ENCODE measurements at regions not wholly inside any gene's neighbourhood (a gene's known extent, or its start where the extent isn't known, plus 50 kb on each side); places are given as distances from the start of the nearest gene placed in this dataset.

GRCh38 chr7:132690174-132690573 is 113.9 kb upstream of the PLXNA4 start:
- no peaks in the 10 kb centered on the region for H3K36me3 Mint-ChIP-seq (ENCODE audit: low read depth)
- H3K4me3 Mint-ChIP-seq: no peak overlapping the region
- intact Hi-C loops (cut with micrococcal nuclease): no loop called here
- no peaks in the 10 kb centered on the region for H3K4me1 Mint-ChIP-seq (ENCODE audit: low read depth)
- CTCF ChIA-PET: no interaction called here
- no peaks in the 10 kb centered on the region for H3K9me3 Mint-ChIP-seq
- no peaks in the 10 kb centered on the region for H3K27me3 Mint-ChIP-seq (ENCODE audit: low read depth)
- no peak overlapping the region for H3K27ac Mint-ChIP-seq
- no peak for DNase-seq

DNA sequence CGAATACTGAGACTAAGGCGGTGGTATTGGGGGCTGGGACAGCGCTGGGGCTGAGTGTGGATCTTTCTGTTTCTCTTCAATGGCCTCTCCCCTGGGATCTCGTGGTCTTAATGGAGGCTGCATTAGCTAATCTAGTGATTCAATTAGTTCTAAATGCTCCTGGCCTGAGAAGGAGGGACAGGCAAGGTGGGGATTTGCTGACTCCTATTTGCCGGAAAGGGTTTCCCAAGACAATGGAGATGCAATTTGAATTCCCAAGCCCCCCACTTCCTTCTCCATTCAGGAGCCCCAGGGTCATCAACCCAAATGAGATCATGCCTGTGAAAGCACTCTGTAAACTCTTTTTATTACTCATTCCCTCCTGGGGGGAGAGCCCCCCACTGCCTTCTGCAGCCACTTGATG is 111.7 kb upstream of the PLXNA4 start:
- no peak overlapping the region for H3K4me3 Mint-ChIP-seq
- H3K9me3 Mint-ChIP-seq: no peaks in the 10 kb centered on the region
- intact Hi-C loops (cut with micrococcal nuclease): no loop called here
- H3K27ac Mint-ChIP-seq: no peak overlapping the region
- H3K27me3 Mint-ChIP-seq (ENCODE audit: low read depth): no peaks in the 10 kb centered on the region
- no peaks in the 10 kb centered on the region for H3K4me1 Mint-ChIP-seq (ENCODE audit: low read depth)
- H3K36me3 Mint-ChIP-seq (ENCODE audit: low read depth): no peaks in the 10 kb centered on the region
- DNase-seq: no peak
- CTCF ChIA-PET: no interaction called here

DNA sequence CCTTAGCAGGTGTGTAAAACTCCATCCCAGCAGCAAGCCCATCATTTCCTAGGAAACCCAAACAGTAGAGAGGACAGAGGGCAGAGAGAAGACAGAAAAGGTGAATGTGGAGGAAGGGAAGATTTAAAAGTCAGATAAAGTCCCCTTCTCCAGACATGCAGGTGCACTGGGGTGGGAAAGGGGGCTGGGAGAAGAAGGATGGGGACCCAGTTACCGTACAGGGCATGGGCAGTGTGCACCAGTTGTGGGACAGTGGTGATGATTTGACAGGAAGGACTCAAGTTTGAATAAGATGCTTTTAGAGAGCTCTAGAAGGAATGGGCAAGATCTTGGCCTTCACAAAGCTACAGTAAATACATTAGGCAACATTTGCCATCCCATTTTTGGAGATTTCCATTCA is 110.7 kb upstream of the PLXNA4 start:
- Mint-ChIP-seq H3K27ac (no peak overlapping the region), H3K9me3 (no peaks in the 10 kb centered on the region), H3K4me1 (ENCODE audit: low read depth) (no peaks in the 10 kb centered on the region), H3K27me3 (ENCODE audit: low read depth) (no peaks in the 10 kb centered on the region), H3K4me3 (no peak overlapping the region), H3K36me3 (ENCODE audit: low read depth) (no peaks in the 10 kb centered on the region)
- DNase-seq: no peak
- intact Hi-C loops (cut with micrococcal nuclease): no loop called here
- CTCF ChIA-PET: no interaction called here

DNA sequence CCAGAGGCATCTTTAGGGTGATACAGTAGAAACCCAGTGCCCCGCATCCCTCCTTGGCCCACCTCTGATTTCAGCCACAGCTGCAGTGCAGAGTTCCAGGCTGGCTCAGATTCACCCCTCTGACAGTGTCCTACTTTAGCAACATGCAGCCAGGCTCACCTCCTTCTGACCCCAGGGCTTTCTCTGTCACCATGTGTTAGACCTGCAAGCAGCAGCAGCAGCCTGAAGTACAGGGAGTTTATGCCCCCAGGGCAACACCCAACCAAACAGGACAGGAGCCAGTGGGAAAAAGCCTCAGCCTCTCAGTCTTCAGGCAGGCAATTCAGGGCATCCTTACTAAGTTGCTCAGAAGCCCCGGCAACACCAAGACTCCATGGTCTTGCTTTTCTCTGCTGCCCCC is 109.0 kb upstream of the PLXNA4 start:
- CTCF ChIA-PET: no interaction called here
- DNase-seq: no peak
- H3K9me3 Mint-ChIP-seq: no peaks in the 10 kb centered on the region
- H3K27me3 Mint-ChIP-seq (ENCODE audit: low read depth): no peaks in the 10 kb centered on the region
- H3K36me3 Mint-ChIP-seq (ENCODE audit: low read depth): no peaks in the 10 kb centered on the region
- H3K4me1 Mint-ChIP-seq (ENCODE audit: low read depth): no peaks in the 10 kb centered on the region
- no peak overlapping the region for H3K27ac Mint-ChIP-seq
- H3K4me3 Mint-ChIP-seq: no peak overlapping the region
- intact Hi-C loops (cut with micrococcal nuclease): no loop called here

- H3K27me3 Mint-ChIP-seq (ENCODE audit: low read depth): no peaks in the 10 kb centered on the region
These were observed 107.8 kb upstream of the PLXNA4 start for GRCh38 chr7:132683896-132684690.

DNA sequence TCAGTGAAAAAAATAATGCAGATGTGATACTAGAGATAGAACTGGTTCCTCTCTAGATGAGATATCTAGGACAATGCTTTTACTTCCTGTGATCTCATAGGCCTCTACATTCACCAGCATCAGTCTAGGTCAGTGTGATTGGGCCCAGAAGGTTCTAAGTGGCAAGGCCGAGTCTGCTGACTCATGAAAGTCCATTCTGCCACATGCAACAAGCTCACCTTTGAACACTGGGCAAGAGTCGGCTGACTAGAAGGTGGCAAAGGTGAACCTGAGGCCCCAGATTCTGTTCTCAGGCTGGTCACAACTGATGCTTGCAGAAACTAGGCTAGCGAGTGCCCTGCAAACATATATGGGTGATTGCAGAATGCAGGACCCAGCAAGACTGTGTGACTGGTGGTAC is 105.7 kb upstream of the PLXNA4 start:
- Mint-ChIP-seq H3K9me3 (no peaks in the 10 kb centered on the region), H3K4me1 (ENCODE audit: low read depth) (no peaks in the 10 kb centered on the region), H3K4me3 (no peak overlapping the region), H3K27ac (no peak overlapping the region), H3K36me3 (ENCODE audit: low read depth) (no peaks in the 10 kb centered on the region), H3K27me3 (ENCODE audit: low read depth) (no peaks in the 10 kb centered on the region)
- CTCF ChIA-PET: no interaction called here
- no peak for DNase-seq
- intact Hi-C loops (cut with micrococcal nuclease): no loop called here

More at GRCh38 chr7:132683896-132684690, 107.8 kb upstream of the PLXNA4 start:
- CTCF ChIA-PET: interaction anchor here (0.6 kb wide), 1 partner anchor 761 kb away, joined by 3 read pairs; no protein-coding TSS in a partner anchor
- Mint-ChIP-seq H3K4me1 (ENCODE audit: low read depth) (no peaks in the 10 kb centered on the region), H3K36me3 (ENCODE audit: low read depth) (no peaks in the 10 kb centered on the region), H3K9me3 (no peaks in the 10 kb centered on the region), H3K4me3 (no peak overlapping the region), H3K27ac (no peak overlapping the region)
- intact Hi-C loops (cut with micrococcal nuclease): no loop called here
- DNase-seq: no peak

GRCh38 chr7:132680590-132680989 is 104.3 kb upstream of the PLXNA4 start:
- Mint-ChIP-seq H3K27ac (no peak overlapping the region), H3K27me3 (ENCODE audit: low read depth) (no peaks in the 10 kb centered on the region), H3K36me3 (ENCODE audit: low read depth) (no peaks in the 10 kb centered on the region), H3K4me3 (no peak overlapping the region), H3K9me3 (no peaks in the 10 kb centered on the region), H3K4me1 (ENCODE audit: low read depth) (no peaks in the 10 kb centered on the region)
- intact Hi-C loops (cut with micrococcal nuclease): no loop called here
- peak; percentile 10 for DNase-seq
- CTCF ChIA-PET: no interaction called here

DNA sequence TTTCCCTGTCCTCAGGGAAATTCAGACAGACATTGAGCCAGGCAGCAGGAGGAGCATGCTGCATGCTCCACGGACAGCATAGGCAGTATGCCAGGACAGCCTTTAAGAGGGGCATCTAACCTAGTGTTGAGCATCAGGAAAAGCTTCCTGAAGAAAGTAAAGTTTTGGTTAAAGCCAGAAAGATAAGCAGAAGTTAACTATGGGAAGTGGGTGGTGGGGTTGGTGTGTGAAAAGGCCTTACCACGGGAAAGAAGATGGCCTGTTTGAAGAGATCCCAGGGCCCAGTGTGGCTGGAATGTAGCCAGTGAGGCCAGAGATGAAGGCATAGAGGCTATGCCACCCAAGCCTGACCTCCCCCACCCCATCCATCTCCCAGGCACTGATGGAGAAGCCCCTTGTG is 102.4 kb upstream of the PLXNA4 start:
- Mint-ChIP-seq H3K36me3 (ENCODE audit: low read depth) (no peaks in the 10 kb centered on the region), H3K27ac (no peak overlapping the region), H3K4me1 (ENCODE audit: low read depth) (no peaks in the 10 kb centered on the region), H3K27me3 (ENCODE audit: low read depth) (no peaks in the 10 kb centered on the region), H3K9me3 (no peaks in the 10 kb centered on the region), H3K4me3 (no peak overlapping the region)
- CTCF ChIA-PET: interaction anchor here (0.6 kb wide), 1 partner anchor 63 kb away, joined by 3 read pairs; no protein-coding TSS in a partner anchor
- intact Hi-C loops (cut with micrococcal nuclease): no loop called here
- no peak for DNase-seq

DNA sequence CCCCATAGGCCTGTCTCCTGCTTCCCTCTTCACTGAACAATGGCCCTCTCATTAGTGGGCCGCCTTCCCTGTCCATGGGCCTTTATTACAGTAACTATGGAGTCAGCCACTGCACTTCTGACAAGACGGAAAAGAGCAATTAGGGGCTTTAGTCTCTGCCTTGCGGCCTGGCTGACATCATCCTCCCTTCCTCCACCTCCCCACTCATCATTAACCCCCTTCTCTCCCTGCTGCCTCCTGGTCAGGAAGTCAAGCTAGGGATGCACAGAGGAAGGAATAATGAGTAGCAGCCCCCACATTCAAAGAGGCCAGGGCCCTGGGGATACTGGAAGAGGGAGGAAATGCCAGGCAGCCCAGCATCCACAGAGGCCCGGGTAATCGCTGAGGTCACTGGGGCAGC is 101.6 kb upstream of the PLXNA4 start:
- Mint-ChIP-seq H3K4me1 (ENCODE audit: low read depth) (no peaks in the 10 kb centered on the region), H3K27me3 (ENCODE audit: low read depth) (no peaks in the 10 kb centered on the region), H3K4me3 (no peak overlapping the region), H3K36me3 (ENCODE audit: low read depth) (no peaks in the 10 kb centered on the region), H3K27ac (no peak overlapping the region), H3K9me3 (no peaks in the 10 kb centered on the region)
- DNase-seq: no peak
- CTCF ChIA-PET: no interaction called here
- intact Hi-C loops (cut with micrococcal nuclease): no loop called here

GRCh38 chr7:132672200-132672990 is 96.1 kb upstream of the PLXNA4 start:
- Mint-ChIP-seq H3K27me3 (ENCODE audit: low read depth) (no peaks in the 10 kb centered on the region), H3K9me3 (no peaks in the 10 kb centered on the region), H3K4me1 (ENCODE audit: low read depth) (no peaks in the 10 kb centered on the region), H3K27ac (no peak overlapping the region), H3K36me3 (ENCODE audit: low read depth) (no peaks in the 10 kb centered on the region), H3K4me3 (no peak overlapping the region)
- CTCF ChIA-PET: no interaction called here
- no peak for DNase-seq
- intact Hi-C loops (cut with micrococcal nuclease): no loop called here

GRCh38 chr7:132666774-132667172 is 90.5 kb upstream of the PLXNA4 start:
- H3K9me3 Mint-ChIP-seq: peaks cover 1% of the 10 kb centered on the region
- no peak for DNase-seq
- H3K36me3 Mint-ChIP-seq (ENCODE audit: low read depth): no peaks in the 10 kb centered on the region
- H3K27ac Mint-ChIP-seq: no peak overlapping the region
- intact Hi-C loops (cut with micrococcal nuclease): loop anchor here (1.0 kb wide), 1 partner anchor 11 kb away; no protein-coding TSS in a partner anchor
- no peaks in the 10 kb centered on the region for H3K27me3 Mint-ChIP-seq (ENCODE audit: low read depth)
- peaks cover 10% of the 10 kb centered on the region for H3K4me1 Mint-ChIP-seq (ENCODE audit: low read depth)
- CTCF ChIA-PET: interaction anchor here (0.5 to 1.8 kb wide), 3 partner anchors 9 to 1188 kb away, joined by 3 to 10 read pairs (median 3); no protein-coding TSS in a partner anchor
- H3K4me3 Mint-ChIP-seq: no peak overlapping the region

DNA sequence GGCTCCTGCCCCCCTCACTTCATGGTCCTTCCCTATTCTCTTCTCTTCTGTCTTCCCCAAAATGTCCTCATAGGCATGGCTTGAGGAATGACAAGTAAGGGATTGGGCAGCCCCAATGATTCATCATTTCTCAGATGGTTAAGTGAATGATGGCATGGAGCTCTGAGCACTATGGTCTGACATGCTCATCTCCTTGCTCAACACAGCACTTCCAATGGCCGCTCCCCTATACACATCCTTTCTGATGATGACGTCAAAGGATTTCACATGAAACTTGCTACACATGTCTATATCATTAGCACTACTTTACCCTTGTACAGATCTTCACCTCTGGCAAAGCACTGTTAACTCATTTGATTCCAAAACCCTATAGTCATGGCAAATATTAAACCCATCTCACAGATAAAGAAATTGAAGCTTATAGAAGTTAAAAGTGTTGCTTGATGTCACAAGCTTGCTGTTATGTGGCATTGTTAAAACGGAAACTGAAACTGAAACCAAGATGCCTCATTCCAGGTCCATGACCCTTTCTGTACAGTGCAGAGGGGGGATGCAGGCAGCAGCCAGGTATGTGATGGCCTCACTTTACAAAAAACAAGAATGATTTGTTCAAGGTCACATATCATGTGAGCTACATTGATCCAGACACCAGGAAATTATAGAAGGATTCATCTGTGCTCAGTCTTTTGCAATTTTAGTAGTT is 90.0 kb upstream of the PLXNA4 start:
- no peaks in the 10 kb centered on the region for H3K27me3 Mint-ChIP-seq (ENCODE audit: low read depth)
- H3K4me1 Mint-ChIP-seq (ENCODE audit: low read depth): peaks cover 10% of the 10 kb centered on the region
- intact Hi-C loops (cut with micrococcal nuclease): loop anchor here (1.0 kb wide), 1 partner anchor 11 kb away; no protein-coding TSS in a partner anchor
- H3K4me3 Mint-ChIP-seq: no peak overlapping the region
- peak; percentile 22 for DNase-seq
- H3K9me3 Mint-ChIP-seq: peaks cover 1% of the 10 kb centered on the region
- no peaks in the 10 kb centered on the region for H3K36me3 Mint-ChIP-seq (ENCODE audit: low read depth)
- H3K27ac Mint-ChIP-seq: peak overlapping the region; percentile 25
- CTCF ChIA-PET: interaction anchor here (0.9 to 1.8 kb wide), 3 partner anchors 10 to 86 kb away, joined by 3 to 10 read pairs (median 4); no protein-coding TSS in a partner anchor
